ENCODE measurements at regions not wholly inside any gene's neighbourhood (a gene's known extent, or its start where the extent isn't known, plus 50 kb on each side); places are given as distances from the start of the nearest gene placed in this dataset.

DNA sequence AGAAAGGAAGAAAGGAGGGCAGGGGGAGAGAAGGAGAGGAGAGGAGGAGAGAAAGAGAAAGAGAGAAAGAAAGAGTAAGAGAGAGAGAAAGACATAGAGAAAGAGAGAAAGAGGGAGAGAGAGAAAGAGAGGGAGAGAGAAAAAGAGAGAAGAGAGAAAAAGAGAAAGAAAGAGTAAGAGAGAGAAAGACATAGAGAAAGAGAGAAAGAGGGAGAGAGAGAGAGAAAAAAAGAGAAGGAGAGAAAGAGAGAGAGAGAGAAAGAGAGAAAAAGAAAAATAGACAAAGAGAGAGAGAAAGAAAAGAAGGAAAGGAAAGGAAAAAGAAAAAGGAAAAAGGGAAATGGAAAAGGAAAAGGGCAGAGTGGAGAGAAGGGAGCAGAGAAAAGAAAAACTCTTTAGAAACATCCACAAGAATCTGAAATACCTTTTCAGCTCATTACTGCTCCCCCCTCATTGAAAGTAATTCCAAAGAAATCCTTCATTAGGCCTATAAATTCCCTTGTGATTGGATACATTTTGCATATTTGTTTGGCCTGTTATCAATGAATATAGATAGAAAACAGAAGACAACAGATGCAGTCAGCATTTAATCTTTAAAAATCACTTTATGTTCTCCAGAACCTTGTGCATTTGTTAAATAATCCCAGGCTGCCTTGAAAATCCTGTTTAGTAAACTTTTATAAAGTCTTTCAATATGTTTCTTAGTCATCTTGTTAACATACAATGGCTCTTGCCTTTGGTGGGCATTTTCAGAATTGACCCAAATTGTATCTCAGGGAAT, 411.5 kb downstream of the NFIB start:
- no peaks in the 10 kb centered on the region for H3K36me3 ChIP-seq (ENCODE audit: insufficient read depth, low read length)
- no peaks in the 10 kb centered on the region for H3K9me3 ChIP-seq (ENCODE audit: low read depth, low read length)
- H3K4me3 ChIP-seq (ENCODE audit: insufficient read depth, low read length), result no peak overlapping the region
- no peaks in the 10 kb centered on the region for H4K20me1 ChIP-seq (ENCODE audit: insufficient read depth, low read length)
- H3K4me2 ChIP-seq (ENCODE audit: insufficient read depth, low read length), result no peak overlapping the region
- H3K27ac ChIP-seq (ENCODE audit: low read depth, low read length), result no peak overlapping the region
- H3K79me2 ChIP-seq (ENCODE audit: insufficient read depth, low read length), result no peaks in the 10 kb centered on the region
- no peak overlapping the region for H2AFZ ChIP-seq (ENCODE audit: low read length)
- TF ChIP-seq, protein P1, sequence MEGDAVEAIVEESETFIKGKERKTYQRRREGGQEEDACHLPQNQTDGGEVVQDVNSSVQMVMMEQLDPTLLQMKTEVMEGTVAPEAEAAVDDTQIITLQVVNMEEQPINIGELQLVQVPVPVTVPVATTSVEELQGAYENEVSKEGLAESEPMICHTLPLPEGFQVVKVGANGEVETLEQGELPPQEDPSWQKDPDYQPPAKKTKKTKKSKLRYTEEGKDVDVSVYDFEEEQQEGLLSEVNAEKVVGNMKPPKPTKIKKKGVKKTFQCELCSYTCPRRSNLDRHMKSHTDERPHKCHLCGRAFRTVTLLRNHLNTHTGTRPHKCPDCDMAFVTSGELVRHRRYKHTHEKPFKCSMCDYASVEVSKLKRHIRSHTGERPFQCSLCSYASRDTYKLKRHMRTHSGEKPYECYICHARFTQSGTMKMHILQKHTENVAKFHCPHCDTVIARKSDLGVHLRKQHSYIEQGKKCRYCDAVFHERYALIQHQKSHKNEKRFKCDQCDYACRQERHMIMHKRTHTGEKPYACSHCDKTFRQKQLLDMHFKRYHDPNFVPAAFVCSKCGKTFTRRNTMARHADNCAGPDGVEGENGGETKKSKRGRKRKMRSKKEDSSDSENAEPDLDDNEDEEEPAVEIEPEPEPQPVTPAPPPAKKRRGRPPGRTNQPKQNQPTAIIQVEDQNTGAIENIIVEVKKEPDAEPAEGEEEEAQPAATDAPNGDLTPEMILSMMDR (IDR thresholded peaks at IDR 0.05; ENCODE audit: extremely low read depth, low read depth, low read length), result no peak
- no peaks in the 10 kb centered on the region for H3K27me3 ChIP-seq (ENCODE audit: insufficient read depth, low read length)
- H3K4me1 ChIP-seq (ENCODE audit: insufficient read depth, low read length), result peaks cover 3% of the 10 kb centered on the region
- no peak for DNase-seq (ENCODE audit: insufficient read length, low spot score, missing footprints)

DNA sequence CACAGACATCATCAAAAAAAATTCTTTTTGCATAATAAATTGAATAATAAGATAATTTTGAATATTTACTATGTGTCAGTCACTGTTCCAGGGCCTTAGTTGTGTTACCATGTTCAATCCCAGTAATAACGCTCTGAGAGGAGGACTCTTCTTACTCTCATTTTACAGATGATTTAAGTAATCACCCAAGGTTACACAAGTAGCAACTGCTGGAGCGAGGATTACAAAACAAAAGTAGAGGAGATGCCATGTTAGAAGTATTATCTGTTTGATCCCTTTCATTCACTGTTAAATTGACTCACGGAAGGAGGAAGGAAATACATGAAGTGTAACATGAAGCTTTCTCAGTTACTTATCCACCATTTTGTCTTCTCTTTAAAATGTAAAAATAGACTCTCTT, 412.8 kb downstream of the NFIB start:
- Histone ChIP-seq H3K4me3 (ENCODE audit: insufficient read depth, low read length) (no peak overlapping the region), H2AFZ (ENCODE audit: low read length) (no peak overlapping the region), H3K4me2 (ENCODE audit: insufficient read depth, low read length) (no peak overlapping the region), H3K27ac (ENCODE audit: low read depth, low read length) (no peak overlapping the region), H3K36me3 (ENCODE audit: insufficient read depth, low read length) (no peaks in the 10 kb centered on the region), H3K79me2 (ENCODE audit: insufficient read depth, low read length) (no peaks in the 10 kb centered on the region), H3K9me3 (ENCODE audit: low read depth, low read length) (no peaks in the 10 kb centered on the region), H4K20me1 (ENCODE audit: insufficient read depth, low read length) (no peaks in the 10 kb centered on the region), H3K27me3 (ENCODE audit: insufficient read depth, low read length) (no peaks in the 10 kb centered on the region), H3K4me1 (ENCODE audit: insufficient read depth, low read length) (peaks cover 3% of the 10 kb centered on the region)
- TF ChIP-seq, protein P1 (IDR thresholded peaks at IDR 0.05; ENCODE audit: extremely low read depth, low read depth, low read length), result no peak
- DNase-seq (ENCODE audit: insufficient read length, low spot score, missing footprints), result no peak

DNA sequence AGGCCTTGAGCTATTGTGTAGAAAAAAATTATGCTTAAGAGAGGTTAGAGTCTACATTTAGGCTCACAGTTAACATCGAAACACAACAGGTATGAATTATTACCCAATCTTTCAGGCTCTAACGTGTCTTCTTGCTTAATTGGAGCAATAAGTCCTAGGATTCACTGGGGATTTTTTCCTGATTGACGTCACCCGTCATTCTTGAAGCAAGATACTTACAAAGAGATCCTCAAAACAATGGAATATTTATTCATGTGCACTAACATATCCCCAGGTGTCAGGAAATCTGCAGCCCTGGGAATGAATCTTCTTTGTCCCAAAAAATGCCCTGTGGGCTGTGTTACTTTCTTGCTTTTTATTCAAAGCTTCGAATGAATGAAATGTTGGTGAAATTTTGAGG, 413.5 kb downstream of the NFIB start:
- H2AFZ ChIP-seq (ENCODE audit: low read length), result no peak overlapping the region
- H3K79me2 ChIP-seq (ENCODE audit: insufficient read depth, low read length), result no peaks in the 10 kb centered on the region
- no peaks in the 10 kb centered on the region for H3K9me3 ChIP-seq (ENCODE audit: low read depth, low read length)
- H3K4me1 ChIP-seq (ENCODE audit: insufficient read depth, low read length), result peaks cover 3% of the 10 kb centered on the region
- H3K27me3 ChIP-seq (ENCODE audit: insufficient read depth, low read length), result no peaks in the 10 kb centered on the region
- DNase-seq (ENCODE audit: insufficient read length, low spot score, missing footprints), result no peak
- H4K20me1 ChIP-seq (ENCODE audit: insufficient read depth, low read length), result no peaks in the 10 kb centered on the region
- H3K4me2 ChIP-seq (ENCODE audit: insufficient read depth, low read length), result no peak overlapping the region
- no peak overlapping the region for H3K27ac ChIP-seq (ENCODE audit: low read depth, low read length)
- no peaks in the 10 kb centered on the region for H3K36me3 ChIP-seq (ENCODE audit: insufficient read depth, low read length)
- TF ChIP-seq, protein P1 (IDR thresholded peaks at IDR 0.05; ENCODE audit: extremely low read depth, low read depth, low read length), result no peak
- no peak overlapping the region for H3K4me3 ChIP-seq (ENCODE audit: insufficient read depth, low read length)

DNA sequence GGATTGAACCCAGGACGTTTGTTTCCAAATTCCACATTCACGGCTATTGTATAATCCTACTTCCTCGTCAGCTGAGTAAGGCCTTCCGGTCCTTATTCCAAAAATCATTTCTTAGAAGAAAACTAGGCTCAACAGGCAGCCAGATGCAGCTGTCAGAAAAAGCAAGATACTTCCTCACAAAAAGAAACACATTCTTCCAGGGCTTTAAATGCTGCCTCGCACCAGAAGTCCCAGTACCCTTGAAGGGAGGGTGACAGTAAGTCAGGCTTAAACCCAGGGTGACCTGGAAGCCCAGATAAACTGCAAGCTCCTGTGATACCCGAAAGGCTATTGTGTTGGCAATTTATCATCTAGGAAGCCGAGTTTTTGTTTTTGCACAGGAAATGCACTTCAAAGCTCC, 414.0 kb downstream of the NFIB start:
- no peak overlapping the region for H2AFZ ChIP-seq (ENCODE audit: low read length)
- peaks cover 2% of the 10 kb centered on the region for H3K4me1 ChIP-seq (ENCODE audit: insufficient read depth, low read length)
- H3K27ac ChIP-seq (ENCODE audit: low read depth, low read length), result no peak overlapping the region
- TF ChIP-seq, protein P1 (IDR thresholded peaks at IDR 0.05; ENCODE audit: extremely low read depth, low read depth, low read length), result no peak
- DNase-seq (ENCODE audit: insufficient read length, low spot score, missing footprints), result no peak
- no peaks in the 10 kb centered on the region for H3K9me3 ChIP-seq (ENCODE audit: low read depth, low read length)
- H4K20me1 ChIP-seq (ENCODE audit: insufficient read depth, low read length), result no peaks in the 10 kb centered on the region
- no peaks in the 10 kb centered on the region for H3K27me3 ChIP-seq (ENCODE audit: insufficient read depth, low read length)
- no peaks in the 10 kb centered on the region for H3K79me2 ChIP-seq (ENCODE audit: insufficient read depth, low read length)
- no peak overlapping the region for H3K4me3 ChIP-seq (ENCODE audit: insufficient read depth, low read length)
- H3K36me3 ChIP-seq (ENCODE audit: insufficient read depth, low read length), result no peaks in the 10 kb centered on the region
- H3K4me2 ChIP-seq (ENCODE audit: insufficient read depth, low read length), result no peak overlapping the region

Measured in osteoblast (primary cell).